Brain microvascular endothelial cell (primary cell): ENCODE measurements at regions not wholly inside any gene's neighbourhood (a gene's known extent, or its start where the extent isn't known, plus 50 kb on each side); places are given as distances from the start of the nearest gene placed in this dataset.

ENCODE experiments used
- DNase-seq: peaks from one replicate; pipeline ENCODE4 v3.0.0-alpha.2; 2020
- H3K27ac ChIP-seq: fragments of 250-450 bp; sonication (Bioruptor Pico); 2 replicates; pipeline ENCODE4 v1.5.1; 2020; ENCODE audit warnings: mild to moderate bottlenecking, moderate library complexity
- H3K27me3 ChIP-seq: fragments of 250-450 bp; sonication (Bioruptor Pico); replicated peaks from 2 replicates; pipeline ENCODE4 v1.5.1; 2020; ENCODE audit warnings: mild to moderate bottlenecking
- H3K36me3 ChIP-seq: fragments of 250-450 bp; sonication (Bioruptor Pico); replicated peaks from 2 replicates; pipeline ENCODE4 v1.5.1; 2020; ENCODE audit warnings: mild to moderate bottlenecking
- H3K4me3 ChIP-seq: 2 replicates; pipeline ENCODE4 v1.5.1; 2011; ENCODE audit warnings: low read depth, mild to moderate bottlenecking, control low read depth, low read length, moderate library complexity
- in situ Hi-C: cut with HindIII; loops from 2 replicates; pipeline ENCODE4 v1.10.0; 2017; ENCODE audit warnings: low sequenced_read_pairs, low pct_ligation_motif_present
- TF ChIP-seq, protein P1 (sequence below): IDR thresholded peaks from 2 replicates; pipeline ENCODE4 v1.5.1; 2011; ENCODE audit warnings: low read depth, mild to moderate bottlenecking, moderate library complexity, low read length, control low read depth, inconsistent platforms; ENCODE audit errors: missing control alignments

DNA sequence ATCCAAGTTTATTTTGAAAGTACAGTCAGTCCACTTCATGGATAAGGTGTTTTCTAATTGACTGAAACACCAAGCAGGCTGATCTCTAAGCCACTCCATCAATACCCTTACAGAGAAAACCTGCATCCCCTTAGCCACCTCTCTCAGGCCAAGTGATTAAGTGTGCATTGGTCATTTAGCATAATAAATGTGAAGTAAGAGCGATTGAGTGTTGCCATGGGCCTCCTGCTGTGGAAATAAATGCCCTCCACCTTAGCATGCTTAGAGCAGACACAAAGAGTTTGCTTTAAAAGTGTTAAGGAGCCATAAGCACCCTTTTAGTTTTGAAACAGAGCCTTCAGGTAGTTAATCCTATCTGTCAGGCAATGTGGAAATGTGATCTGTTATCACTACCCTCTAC lies 386.5 kb downstream of the GPAT3 start:
- no peak for DNase-seq
- H3K4me3 ChIP-seq = no peak overlapping the region
- H3K27me3 ChIP-seq = no peaks in the 10 kb centered on the region
- H3K36me3 ChIP-seq = no peaks in the 10 kb centered on the region
- TF ChIP-seq, protein P1, sequence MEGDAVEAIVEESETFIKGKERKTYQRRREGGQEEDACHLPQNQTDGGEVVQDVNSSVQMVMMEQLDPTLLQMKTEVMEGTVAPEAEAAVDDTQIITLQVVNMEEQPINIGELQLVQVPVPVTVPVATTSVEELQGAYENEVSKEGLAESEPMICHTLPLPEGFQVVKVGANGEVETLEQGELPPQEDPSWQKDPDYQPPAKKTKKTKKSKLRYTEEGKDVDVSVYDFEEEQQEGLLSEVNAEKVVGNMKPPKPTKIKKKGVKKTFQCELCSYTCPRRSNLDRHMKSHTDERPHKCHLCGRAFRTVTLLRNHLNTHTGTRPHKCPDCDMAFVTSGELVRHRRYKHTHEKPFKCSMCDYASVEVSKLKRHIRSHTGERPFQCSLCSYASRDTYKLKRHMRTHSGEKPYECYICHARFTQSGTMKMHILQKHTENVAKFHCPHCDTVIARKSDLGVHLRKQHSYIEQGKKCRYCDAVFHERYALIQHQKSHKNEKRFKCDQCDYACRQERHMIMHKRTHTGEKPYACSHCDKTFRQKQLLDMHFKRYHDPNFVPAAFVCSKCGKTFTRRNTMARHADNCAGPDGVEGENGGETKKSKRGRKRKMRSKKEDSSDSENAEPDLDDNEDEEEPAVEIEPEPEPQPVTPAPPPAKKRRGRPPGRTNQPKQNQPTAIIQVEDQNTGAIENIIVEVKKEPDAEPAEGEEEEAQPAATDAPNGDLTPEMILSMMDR = no peak
- in situ Hi-C loops = no loop called here
- no peak overlapping the region for H3K27ac ChIP-seq

DNA sequence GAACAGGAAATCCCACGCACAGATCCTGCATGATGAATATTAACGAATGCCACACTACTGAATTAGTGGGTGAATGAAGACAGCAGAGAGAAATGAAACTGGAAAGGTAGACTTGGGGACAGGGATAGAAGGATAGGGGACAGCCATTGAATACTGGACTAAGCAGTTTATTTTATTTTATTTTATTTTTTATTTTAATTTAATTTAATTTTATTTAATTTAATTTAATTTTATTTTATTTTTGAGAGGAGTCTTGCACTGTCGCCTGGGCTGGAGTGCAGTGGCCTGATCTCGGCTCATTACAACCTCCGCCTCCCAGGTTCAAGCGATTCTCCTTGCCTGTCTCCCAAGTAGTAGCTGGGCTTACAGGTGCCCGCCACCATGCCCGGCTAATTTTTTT lies 385.2 kb downstream of the GPAT3 start:
- H3K4me3 ChIP-seq = no peak overlapping the region
- DNase-seq = no peak
- H3K27me3 ChIP-seq = no peaks in the 10 kb centered on the region
- TF ChIP-seq, protein P1 = no peak
- no peak overlapping the region for H3K27ac ChIP-seq
- no peaks in the 10 kb centered on the region for H3K36me3 ChIP-seq
- in situ Hi-C loops = no loop called here

DNA sequence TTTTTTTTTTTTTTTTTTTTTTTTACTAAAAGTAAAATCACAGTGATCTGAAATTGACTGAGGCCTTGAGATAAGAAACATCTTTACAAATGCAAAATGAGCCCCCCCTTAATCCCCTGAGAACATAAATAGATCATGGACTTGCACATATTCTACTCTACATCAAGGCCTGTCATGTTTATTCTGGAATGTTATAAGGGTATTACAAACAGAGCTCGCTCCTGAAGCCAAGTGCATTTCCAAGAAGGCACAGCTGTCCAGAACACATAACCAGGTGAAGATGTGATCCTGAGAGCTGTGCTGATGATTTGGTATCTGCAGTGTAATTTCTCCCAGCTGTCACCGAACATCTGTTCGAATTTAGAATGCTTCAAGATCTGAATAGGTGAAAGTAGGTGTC lies 384.5 kb downstream of the GPAT3 start:
- no peak overlapping the region for H3K27ac ChIP-seq
- in situ Hi-C loops = no loop called here

DNA sequence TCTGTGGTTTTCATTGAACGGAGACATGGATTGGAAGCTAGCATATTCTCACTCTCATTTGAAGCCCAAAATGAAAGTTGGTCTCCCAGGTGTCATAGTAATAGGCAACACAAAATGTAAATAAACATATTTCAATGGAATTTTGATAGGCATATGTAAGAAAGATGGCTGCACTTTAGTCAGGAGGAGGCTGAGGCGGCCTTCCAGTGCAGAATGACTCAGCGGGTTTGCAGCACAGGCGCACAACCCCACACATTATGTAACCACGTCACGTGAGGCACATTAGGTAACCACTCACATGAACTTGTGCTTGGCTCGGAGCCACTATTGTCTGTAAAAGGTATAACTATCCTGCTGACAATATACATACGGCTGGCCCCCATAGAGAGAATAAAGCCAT lies 381.7 kb downstream of the GPAT3 start:
- TF ChIP-seq, protein P1 = no peak
- in situ Hi-C loops = no loop called here
- H3K27ac ChIP-seq = no peak overlapping the region
- H3K27me3 ChIP-seq = no peaks in the 10 kb centered on the region
- no peak for DNase-seq
- H3K4me3 ChIP-seq = no peak overlapping the region
- H3K36me3 ChIP-seq = no peaks in the 10 kb centered on the region

More for the DNA sequence above, 384.5 kb downstream of the GPAT3 start:
- TF ChIP-seq, protein P1 = no peak
- H3K27me3 ChIP-seq = no peaks in the 10 kb centered on the region
- H3K4me3 ChIP-seq = no peak overlapping the region
- DNase-seq = no peak
- no peaks in the 10 kb centered on the region for H3K36me3 ChIP-seq

DNA sequence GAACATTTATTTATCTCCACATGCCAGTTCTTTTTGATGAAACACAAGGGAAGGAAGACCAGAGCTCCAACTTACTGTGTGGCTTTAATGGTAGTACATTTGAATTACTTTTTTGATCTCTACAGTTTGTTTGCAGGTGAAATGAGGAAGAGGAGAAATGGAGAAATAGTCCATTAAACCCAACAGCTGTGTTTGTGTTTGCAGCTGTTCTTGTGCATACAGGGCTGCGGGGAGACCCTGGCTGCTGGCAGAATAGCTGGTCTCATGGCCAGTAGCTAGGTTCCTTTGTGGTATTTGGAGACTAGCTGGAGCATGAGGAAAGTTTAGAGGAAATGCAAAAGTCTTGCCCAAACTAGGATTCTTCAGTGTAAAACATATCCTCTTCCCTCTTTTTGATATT lies 374.8 kb downstream of the GPAT3 start:
- no peaks in the 10 kb centered on the region for H3K27me3 ChIP-seq
- no peak overlapping the region for H3K27ac ChIP-seq
- H3K36me3 ChIP-seq = no peaks in the 10 kb centered on the region
- TF ChIP-seq, protein P1 = no peak
- in situ Hi-C loops = no loop called here
- DNase-seq = no peak
- H3K4me3 ChIP-seq = no peak overlapping the region

DNA sequence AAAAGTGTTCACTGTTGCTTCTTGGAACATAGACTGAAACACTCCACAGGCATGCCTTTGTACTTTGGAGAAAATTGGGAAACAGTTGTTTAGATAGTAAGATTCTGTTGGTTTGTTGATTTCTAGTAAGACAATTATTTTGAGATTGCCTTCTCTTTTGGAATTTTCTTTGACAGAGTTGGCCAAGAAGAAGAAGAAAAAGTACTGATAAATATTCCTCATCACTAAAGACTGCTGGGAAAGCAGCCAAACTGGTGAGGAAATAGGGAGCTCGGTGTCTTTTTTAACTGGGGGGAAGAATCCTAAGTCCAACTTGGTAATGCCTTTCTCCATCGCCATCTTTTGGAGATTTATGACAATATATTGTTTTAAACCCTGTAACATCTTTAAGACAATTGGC lies 370.7 kb downstream of the GPAT3 start:
- H3K27me3 ChIP-seq = no peaks in the 10 kb centered on the region
- in situ Hi-C loops = no loop called here

More for the DNA sequence above, 370.7 kb downstream of the GPAT3 start:
- Histone ChIP-seq H3K4me3 (no peak overlapping the region), H3K36me3 (no peaks in the 10 kb centered on the region), H3K27ac (no peak overlapping the region)
- DNase-seq = no peak
- TF ChIP-seq, protein P1 = no peak
